ENCODE measurements at regions not wholly inside any gene's neighbourhood (a gene's known extent, or its start where the extent isn't known, plus 50 kb on each side); places are given as distances from the start of the nearest gene placed in this dataset.
"Not testable (repeated sequence)": the region's sequence is repeated elsewhere in the genome, so short reads cannot be mapped to it uniquely, and the experiment has no call there.

GRCh38 chrX:13518126-13518525, 51.3 kb upstream of the EGFL6 start:
- DNase-seq (ENCODE audit: low read depth, low spot score) = no peak

DNA sequence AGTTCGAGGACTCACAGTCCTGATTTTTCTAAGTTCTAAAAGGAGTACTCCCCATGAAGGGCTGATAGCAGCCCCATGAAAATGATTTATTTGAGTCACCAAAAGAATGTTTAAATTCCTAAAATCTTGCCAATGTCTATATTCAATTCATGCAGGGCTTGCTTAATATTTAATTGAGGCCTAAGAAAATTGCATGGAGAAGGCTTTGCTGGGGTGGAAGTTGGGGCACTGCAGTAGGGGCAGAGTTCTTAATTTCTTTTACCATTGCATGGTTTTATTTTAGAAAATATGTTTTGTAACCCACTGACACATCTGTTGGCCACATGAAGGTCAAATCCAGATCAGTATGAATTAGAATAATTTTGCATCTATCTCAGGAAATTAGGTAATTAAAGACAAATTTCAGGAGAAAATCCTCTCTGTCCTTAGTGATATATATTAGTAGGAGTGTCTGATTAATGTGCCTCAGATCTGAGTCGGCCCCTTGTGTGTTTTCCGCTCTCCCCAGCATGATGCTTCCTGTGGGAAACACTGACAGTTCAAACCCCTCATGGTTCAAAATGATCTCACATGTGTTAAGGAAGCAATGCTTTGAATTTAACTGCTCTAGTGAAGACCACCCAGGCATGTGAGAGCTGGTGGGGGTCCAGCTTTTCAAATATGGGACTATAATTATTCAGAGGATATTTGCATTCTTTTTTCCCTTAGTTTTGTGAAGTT, 54.0 kb upstream of the EGFL6 start:
- DNase-seq (ENCODE audit: low read depth, low spot score) = no peak

- no peak for DNase-seq (ENCODE audit: low read depth, low spot score)
Observed at GRCh38 chrX:13511944-13512330, 57.5 kb upstream of the EGFL6 start.

- no peak for DNase-seq (ENCODE audit: low read depth, low spot score)
Observed at GRCh38 chrX:13511241-13511943, 58.0 kb upstream of the EGFL6 start.

GRCh38 chrX:13507893-13508292, 61.5 kb upstream of the EGFL6 start:
- no peak for DNase-seq (ENCODE audit: low read depth, low spot score)

DNA sequence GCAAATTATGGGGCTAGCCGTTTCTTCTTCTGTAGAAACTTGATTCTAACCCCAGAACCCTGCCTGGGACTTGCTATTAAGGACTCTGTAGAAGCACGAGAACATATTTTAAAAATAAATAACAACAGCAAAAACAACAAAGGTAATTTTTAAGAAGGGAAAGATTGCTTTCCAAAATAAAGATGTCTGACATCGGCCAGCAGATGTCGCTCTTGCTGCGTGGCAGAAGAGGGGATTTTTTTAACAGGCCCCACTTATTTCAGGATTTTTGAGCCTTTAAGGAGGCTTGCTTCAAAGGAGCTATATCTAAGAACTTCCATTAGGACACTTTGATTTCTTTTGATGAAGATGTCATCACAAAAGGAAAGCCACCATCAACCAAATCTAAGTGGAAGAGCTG, 62.8 kb upstream of the EGFL6 start:
- DNase-seq (ENCODE audit: low read depth, low spot score) = peak; percentile 67

- no peak for DNase-seq (ENCODE audit: low read depth, low spot score)
Observed at GRCh38 chrX:13502590-13502989, 66.8 kb upstream of the EGFL6 start.

- DNase-seq (ENCODE audit: low read depth, low spot score) = no peak
Observed at GRCh38 chrX:13499736-13500135, 69.7 kb upstream of the EGFL6 start.

DNA sequence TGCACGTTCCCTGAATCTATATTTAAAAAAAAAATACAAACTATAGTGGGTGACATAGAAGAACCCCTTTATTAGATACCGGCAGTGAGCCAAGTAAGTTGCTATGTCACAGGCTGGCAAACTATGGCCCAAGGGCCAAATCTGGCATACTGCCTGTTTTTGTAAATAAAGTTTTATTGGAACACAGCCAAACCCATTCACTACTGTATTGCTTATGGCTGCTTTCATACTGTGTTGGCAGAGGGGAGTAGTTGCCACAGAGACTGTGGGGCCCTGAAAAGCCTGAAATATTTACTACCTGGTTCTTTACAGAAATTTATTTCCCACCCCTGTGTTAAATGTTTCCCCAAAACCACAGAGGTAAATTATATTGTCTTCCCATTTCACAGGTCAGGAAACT, 71.2 kb upstream of the EGFL6 start:
- no peak for DNase-seq (ENCODE audit: low read depth, low spot score)

DNA sequence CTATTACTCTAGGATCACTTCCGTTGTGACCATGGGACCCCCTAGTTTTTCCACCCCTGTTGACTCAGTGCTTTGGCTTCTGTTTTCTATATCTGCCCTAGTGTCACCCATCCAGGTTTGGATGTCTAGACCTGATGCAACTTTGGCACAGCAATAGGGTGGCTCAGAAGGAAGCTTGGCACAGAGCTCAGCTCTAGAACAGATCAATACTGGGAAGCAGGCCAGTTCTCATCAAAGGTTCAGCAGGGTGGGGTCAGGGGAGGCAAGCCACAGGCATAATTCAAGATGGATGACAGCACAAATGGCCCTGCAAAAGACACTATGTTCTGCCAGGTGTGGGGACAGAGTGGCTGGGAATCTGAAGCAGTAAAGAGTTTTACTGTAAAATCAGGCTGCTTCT, 74.2 kb upstream of the EGFL6 start:
- no peak for DNase-seq (ENCODE audit: low read depth, low spot score)

DNA sequence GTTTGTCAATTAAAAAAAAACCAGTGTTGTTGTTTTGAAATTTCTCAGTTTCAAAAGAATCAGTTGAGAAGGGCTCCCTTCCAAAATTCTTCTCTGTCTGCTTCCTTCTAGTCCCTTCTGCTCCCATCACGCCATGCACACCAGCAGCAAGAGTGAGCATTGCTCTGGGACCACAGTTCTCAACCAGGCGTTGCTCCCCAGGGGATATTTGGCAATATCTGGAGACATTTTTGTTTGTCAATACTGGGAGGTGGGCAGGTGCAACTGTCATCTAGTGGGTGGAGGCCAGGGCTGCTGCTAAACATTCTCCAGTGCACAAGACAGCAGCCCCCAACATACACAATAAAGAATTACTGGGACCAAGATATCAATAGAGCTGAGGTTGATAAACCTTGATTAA, 74.8 kb upstream of the EGFL6 start:
- no peak for DNase-seq (ENCODE audit: low read depth, low spot score)

DNA sequence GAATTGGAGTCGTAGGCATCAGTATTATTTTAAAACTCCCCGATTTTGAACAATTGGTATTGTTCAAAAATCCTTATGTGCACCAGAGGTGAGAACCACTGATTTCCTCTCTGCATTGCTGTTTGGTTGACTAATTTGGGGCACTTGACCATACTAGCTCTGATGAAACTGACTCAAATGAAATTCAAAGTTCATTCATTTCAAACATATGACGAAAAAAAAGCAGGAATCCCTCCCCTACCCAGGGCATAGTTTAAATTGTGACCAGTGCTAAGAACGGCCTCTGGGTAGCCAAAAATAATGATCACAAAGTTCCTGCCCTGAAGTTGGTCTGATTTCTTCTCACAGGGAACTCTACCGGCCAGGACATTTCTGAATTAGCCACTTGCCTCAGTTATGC, 75.7 kb upstream of the EGFL6 start:
- DNase-seq (ENCODE audit: low read depth, low spot score) = no peak

GRCh38 chrX:13492286-13492685, 77.1 kb upstream of the EGFL6 start:
- DNase-seq (ENCODE audit: low read depth, low spot score) = no peak

DNA sequence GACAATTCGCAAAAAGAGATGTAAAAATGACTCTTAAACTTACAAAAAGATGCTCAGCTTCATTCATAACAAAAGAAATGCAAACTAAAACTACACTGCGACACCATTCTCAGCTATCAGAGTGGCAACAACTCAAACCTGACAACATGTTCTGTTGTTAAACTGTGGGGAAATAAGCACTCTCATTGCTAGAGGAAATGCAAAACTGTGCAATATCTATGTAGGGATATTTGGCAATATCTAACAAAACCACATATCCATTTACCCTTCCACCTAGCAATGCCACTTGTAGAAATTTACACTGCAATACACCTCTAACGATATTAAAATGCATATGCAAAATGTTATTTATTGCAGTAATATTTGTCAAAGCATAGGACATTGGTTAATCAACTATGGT, 78.3 kb upstream of the EGFL6 start:
- no peak for DNase-seq (ENCODE audit: low read depth, low spot score)

GRCh38 chrX:13489454-13489853, 79.9 kb upstream of the EGFL6 start:
- peak; percentile 66 for DNase-seq (ENCODE audit: low read depth, low spot score)

GRCh38 chrX:13487731-13488505, 81.5 kb upstream of the EGFL6 start:
- peak; percentile 82 for DNase-seq (ENCODE audit: low read depth, low spot score)

GRCh38 chrX:13485167-13485566, 84.2 kb upstream of the EGFL6 start:
- DNase-seq (ENCODE audit: low read depth, low spot score) = no peak

DNA sequence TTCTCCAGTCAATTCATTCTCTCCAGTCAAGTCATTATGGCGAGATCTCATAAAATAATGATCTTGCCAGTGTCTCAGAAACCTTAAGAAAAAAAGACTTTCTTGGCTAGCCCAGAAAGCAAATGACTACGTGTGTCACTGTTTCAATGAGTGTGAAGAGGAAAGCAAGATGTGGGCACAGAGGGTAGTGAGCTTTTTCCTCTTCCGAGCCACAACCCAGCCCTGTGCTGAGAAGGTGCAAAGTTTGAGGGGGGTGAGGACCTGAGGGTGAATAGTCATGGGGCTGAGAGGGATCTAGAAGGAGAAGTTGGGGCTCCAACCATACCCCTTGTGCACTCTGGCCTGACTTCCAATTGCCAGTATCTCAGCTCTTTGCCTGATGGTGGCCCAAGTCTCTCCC, 85.6 kb upstream of the EGFL6 start:
- DNase-seq (ENCODE audit: low read depth, low spot score) = no peak

DNA sequence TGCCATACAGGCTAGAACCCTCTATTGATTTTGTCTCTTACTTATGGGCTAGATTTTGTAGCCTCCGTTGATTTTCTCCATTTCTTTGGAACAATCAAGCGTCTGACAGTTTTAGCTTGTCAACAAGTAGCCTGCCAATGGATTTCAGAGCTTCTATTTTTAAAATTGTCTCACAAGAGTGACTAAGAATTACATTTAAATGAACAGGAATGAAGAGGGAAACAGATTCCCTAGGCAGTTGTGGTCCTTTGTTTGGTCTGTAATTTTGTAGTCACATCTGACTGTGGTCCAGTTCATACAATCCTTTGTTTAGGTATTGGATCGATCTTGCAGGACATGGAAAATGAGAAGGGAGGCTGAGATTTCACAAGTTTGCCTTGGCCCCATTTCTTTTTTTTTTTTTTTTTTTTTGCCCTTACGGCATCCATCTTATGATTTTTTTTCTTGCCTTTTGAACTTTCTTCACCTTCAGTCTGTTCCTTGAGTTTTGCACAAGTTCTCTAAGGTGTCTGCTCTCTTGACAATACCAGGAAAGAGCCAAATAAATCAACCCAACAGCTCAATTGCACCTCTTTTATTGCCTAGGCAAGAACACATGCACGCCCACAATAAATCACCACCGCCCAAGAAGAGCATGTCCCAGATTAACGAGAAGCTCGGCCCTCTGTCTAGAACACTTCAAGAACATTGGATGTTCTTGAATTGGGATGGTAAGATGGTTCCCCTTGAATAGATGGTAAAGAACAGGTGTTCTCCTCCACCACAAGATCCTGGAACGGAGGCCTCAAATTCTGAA, 86.5 kb upstream of the EGFL6 start:
- no peak for DNase-seq (ENCODE audit: low read depth, low spot score)

DNA sequence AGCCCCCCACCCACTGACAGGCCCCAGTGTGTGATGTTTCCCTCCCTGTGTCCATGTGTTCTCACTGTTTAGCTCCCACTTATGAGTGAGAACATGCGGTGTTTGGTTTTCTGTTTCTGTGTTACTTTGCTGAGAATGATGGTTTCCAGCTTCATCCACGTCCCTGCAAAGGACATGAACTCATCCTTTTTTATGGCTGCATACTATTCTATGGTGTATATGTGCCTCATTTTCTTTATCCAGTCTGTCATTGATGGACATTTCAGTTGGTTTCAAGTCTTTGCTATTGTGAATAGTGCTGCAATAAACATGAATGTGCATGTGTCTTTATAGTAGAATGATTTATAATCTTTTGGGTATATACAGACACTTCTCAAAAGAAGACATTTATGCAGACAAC, 88.6 kb upstream of the EGFL6 start:
- not testable (repeated sequence) for DNase-seq (ENCODE audit: low read depth, low spot score)

DNA sequence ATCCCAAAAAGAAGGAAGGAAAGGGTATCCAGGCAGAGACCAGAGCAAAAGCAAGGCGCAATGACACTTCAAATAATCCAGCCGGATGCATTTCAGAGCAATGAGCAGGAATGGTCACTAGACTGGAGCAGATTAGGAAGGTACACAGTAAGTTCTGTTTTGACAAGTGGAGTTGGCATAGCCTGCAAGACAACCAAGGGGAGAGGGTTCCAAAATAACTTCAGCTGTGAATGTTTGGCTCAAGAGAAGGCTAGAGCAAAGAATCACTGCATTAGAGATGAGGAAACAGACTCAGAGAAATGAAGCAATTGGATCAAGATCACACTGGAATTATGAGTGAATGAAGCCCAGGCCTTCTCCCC, 90.0 kb upstream of the EGFL6 start:
- no peak for DNase-seq (ENCODE audit: low read depth, low spot score)

All from astrocyte of the hippocampus (primary cell).